Renal pelvis (tissue), 1 donor: ENCODE measurements at regions not wholly inside any gene's neighbourhood (a gene's known extent, or its start where the extent isn't known, plus 50 kb on each side); places are given as distances from the start of the nearest gene placed in this dataset.
"Not testable (repeated sequence)": the region's sequence is repeated elsewhere in the genome, so short reads cannot be mapped to it uniquely, and the experiment has no call there.

Source experiments
- DNase-seq: peaks from one replicate; pipeline ENCODE4 v3.0.0-alpha.2; 2013

DNA sequence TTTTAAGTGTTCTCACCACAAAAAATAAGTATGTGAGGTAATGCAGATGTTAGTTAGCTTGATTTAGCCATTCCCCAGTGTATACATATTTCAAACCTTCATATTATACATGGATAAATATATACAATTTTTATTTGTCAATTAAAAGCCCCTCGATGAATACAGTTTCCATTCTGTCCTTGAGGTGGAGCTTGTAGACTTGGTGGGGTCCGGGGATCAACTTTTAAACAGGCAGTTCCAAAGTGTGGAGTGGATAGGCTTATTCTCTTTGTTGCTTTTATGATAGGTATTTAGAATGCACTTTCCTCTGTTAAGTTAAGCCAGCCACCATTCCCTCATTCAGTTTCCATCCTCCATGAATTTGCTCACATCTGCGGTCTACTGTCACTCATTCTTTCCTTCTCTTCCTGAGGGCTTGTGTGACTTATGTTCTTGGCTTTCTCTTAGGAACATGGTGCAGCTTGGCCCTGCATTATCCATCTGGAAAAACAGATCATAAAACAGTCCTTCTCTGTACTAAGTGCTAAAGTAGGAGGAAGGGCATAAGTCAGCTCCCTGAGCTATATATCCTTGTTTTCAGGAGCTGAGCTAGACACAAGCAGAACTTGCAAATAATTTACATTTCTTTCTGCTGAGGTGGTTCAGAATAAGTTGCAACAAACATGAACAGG, 149.1 kb downstream of the NFKBIZ start:
- peak; percentile 54 for DNase-seq

DNA sequence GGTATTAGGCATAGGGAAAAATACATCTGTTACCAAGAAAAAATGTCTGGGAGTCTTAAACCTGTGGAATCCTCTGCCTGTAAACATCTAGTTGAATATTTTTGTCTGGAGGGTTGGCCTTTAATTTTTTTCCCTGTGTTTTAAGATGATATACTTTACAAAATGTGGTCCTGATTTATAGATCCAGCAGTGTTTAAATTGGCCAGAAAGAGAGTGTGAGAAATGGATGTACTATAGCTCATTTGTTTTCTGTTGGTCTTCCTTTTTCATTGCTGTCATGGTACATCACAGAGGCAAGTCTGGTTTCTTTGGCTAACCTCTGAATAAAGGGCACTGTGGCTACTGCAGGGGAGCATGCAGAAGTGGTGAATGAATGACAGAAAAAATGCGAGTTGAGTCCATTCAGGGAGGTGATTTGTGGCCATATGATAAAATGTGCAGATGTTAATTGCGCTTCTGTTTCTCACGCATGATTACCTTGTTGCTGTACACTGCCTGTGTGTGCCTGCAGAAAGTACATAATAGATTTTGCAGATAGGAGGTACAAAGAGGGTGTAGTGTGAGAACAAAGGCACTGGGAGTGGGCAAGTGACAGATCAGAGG, 150.0 kb downstream of the NFKBIZ start:
- DNase-seq, result peak; percentile 4

DNA sequence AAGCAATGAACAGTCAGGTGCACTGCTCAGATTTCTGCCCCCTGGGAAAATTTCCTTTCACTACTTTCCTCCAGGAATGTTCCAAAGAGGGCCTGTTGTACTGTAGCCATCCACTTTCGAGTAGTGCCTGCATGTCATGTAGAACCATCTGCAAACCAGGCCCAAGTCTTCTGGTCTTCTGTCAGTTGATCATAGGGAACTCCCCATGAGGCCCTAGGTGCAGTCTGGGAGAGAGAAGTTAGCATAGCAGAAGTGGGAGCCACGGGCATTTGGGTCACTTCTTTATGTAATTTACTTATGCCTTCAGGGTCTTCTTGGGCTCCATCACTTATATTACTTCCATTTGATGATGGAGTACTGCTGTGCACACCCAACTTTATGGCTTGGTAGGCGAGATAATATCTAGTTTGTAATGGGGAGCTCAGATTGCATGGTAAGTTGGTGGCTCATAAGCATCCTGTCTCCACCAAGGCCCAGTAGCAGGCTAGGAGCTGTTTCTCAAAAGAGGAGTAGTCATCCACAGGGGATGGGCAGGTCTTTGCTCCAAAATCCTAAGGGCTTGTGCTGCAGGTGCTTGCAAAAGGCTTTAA, 151.4 kb downstream of the NFKBIZ start:
- no peak for DNase-seq

DNA sequence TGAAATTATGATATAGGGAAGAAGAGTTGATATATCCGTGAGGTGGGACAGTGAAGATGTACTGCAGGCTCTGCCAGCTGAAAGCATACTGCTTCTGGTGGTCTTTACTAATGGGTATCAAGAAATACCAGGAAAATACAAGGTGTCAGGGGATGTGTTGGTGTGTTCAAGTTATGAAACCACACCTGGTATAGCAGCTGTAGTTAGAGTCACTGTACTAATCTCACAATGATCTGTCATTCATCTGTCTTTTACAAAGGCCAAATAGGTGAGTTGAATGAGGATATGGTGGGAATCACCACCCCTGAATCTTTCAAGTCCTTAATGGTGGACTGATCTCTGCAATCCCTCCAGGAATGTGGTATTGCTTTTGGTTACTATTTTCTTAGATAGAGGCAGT, 152.7 kb downstream of the NFKBIZ start:
- DNase-seq, result no peak

DNA sequence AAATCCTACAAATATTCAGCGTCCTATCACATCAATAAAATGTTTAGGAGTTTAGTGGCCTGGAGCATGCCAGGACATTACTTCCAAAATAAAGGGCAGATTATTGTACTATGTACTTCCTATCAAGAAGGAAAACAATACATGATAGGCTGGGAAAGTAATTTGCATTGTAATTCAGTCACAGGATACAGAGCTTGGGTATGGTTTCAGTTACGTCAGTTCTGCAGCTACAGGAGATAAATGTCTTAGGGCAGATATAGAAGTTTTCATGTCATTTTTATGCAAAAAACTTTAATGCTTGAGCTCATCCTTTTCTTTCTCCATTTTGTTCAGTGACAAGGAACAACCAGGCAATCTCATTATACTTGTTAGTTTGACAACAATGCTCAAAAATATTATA, 155.2 kb downstream of the NFKBIZ start:
- no peak for DNase-seq

DNA sequence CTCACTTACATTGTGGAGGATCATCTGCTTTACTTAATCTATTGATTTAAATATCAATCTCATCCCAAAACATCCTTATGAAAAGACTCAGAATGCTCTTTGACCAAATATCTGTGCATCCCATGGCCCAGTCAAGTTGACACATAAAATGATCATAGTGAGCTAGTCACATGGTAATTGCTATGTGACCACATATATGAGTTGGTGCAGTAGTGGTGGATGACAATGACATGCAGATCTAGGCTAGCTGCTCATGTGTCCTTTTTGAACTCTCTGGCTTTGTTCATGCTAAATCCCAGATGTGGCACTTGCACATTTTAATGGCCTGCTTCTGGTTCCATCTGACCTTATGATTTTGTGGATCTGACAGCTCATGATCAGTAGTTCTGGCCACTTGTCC, 156.2 kb downstream of the NFKBIZ start:
- DNase-seq, result no peak

DNA sequence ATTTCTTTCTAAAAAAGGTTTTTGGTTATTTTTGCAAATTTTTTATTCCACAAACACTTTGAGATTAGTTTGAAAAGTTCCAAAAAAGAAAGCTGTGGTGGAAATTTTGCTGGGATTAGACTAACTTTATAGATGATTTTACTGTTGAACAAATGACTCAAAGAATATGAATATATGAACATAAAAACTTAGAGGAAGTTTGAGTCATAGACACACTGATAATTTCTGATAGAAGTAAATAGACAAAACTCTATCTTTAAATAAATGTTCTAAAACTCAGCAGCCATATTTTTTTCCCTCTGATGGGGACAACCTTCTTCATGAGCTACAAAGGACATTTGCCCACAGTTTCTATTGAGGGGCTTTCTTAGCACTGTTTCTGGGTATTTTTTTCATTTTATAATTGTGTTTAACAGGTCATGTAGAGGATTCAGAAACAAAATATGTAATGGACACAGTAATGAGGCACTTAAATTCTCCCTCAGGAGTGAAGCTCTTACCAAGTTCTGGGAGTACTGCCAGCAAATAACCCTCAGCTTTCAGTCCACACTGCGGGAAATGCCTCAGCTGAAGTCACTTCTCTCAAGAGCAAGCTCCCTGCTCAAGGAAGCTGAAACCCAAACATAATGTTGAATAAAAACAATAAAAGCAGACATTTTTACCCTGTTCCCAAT, 157.6 kb downstream of the NFKBIZ start:
- peak; percentile 1 for DNase-seq

DNA sequence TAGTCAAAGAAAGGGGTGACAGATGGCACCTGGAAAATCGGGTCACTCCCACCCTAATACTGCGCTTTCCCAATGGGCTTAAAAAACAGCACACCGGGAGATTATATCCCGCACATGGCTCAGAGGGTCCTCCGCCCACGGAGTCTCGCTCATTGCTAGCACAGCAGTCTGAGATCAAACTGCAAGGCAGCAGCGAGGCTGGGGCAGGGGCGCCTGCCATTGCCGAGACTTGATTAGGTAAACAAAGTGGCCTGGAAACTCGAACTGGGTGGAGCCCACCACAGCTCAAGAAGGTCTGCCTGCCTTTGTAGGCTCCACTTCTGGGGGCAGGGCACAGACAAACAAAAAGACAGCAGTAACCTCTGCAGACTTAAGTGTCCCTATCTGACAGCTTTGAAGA, 159.1 kb downstream of the NFKBIZ start:
- not testable (repeated sequence) for DNase-seq

DNA sequence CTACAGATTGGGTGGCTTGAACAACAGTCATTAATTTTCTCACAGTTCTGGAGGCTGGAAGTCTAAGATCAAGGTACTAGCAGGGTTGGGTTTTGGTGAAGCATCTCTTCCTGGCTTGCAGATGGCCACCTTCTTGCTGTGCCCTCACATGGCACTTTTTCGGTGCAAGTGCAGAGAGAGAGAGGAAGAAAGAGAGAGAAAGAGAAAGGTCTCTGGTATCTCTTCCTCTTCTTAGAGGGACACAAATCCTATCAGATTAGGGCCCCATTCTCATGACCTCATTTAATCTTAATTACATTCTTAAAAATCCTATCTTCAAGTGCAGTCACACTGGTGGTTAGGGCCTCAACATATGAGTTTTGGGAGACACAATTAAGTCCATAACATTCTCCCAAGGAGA, 167.1 kb downstream of the NFKBIZ start:
- DNase-seq, result no peak

DNA sequence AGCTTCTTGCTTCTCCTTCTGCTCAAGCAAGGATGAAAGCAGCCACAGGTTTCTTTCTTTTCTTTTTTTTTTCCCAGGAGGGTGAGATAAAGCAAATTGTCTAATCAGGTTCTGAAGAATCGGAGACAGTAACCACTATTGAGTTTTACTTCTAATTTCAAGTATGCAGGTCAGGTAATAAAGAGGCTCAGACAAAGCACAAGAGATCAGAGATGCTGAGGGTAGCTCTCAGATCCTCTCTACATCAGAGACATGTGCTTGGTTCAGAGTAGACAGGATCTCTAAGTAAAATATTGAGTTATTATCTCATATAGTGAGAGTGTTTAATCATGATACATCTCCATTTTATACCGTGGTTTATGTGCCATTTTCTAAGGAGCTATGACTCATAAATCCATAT, 168.5 kb downstream of the NFKBIZ start:
- no peak for DNase-seq

DNA sequence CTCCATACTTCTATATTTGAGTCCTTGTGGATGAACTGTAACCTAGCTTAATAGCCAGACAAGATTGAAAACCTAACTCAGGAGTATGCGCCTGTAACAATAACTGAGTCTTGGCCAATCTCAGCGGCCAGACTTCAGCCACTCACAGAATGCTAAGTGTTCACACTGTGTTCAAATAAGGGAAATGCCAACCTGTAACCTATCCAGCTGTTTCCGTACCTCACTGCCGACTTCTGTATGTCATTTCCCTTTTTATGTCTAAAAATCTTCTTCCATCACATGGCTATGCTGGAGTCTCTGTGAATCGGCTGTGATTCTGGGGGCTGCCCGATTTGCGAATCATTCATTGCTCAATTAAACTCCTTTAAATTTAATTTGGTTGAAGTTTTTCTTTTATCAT, 169.2 kb downstream of the NFKBIZ start:
- DNase-seq, result no peak

DNA sequence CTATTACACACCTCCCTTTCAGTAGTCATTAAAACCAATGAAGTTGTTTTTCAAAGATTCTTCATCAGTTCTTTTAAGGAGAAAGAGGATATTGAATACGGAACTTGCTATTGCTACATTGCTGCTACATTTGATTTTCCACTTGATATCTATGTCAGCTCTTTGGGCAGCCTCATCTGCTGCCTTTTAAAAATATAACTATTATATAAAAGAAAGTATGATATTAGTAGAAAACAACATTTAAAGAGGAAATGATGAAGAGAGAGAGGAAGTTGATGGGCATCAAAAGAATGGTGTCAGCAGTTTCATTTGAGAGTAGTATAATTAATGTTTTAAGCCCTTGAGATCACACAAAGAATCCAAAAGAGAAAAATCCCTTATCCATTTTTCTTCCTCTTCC, 171.4 kb downstream of the NFKBIZ start:
- DNase-seq, result no peak

DNA sequence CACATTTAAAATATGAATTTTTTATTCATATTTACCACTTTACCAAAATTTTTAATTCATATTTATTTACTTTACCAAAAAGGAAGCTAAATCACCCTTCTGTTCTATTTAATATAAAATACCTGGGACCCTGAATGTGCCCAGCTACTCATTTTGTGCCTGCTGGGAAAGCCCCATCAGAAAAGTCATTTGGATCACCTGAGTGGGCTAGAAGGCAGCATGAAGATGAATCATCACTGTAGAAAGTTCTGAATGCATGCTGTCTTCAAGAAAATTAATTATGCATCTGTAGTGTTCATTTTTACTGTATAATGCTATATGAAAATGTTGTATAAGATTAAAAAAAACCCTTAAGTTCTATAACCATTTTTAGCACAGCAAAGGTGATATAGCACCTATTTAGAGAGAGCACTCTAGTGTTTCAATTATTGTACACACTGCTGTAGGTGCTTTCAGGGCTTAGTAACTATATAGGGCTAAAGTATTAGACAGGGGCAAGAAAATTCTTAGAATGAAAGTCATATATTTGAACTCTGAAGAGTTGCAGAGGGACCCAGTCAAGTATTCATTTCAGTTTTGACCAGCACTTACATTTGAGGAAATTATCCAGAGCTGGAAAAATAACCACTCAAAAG, 175.1 kb downstream of the NFKBIZ start:
- no peak for DNase-seq

DNA sequence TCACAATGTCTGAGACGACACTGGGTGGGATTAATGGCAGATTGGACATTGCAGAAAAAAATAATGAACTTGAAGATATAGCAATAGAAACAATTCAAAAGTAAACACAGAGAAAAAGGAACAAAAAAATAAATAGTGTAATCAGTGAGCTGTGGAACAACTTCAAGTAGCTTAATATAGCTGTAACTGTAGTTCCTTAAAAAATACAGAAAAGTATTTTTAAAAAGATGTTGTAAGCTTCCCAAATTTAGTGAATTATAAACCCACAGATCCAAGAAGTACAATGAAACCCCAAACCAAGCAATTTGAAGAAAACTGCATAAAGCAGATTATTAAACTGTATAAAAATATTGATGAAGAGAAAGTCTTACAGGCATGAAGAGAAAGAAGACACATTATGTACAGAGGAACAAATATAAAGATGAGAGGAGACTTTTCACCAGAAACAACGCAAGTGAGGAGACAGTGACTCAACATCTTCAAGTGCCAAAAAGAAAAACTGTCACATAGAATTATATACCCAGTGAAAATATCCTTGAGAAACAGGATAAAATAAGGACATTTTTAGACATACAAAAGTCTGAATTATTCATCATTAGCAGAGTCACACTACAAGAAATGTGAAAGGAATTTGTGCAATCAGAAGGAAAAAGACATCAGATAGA, 176.4 kb downstream of the NFKBIZ start:
- DNase-seq, result no peak

DNA sequence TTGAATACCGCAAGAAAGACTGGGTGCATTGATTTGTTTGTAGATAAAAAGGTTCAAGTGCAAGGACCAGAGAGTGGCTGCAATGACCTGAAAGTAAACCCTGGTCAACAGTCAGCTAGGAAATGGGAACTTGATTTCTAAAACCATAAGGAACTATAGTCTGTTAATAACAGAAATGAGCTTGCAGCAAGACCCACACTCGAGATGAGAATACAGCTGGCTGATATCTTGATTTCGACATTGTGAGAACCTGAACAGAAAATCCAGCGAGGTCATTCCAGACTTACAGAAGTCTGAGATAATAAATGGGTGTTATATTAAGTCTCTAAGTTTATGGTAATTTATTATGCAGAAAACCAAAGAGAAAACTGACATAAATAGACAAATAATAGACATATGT, 177.3 kb downstream of the NFKBIZ start:
- no peak for DNase-seq

DNA sequence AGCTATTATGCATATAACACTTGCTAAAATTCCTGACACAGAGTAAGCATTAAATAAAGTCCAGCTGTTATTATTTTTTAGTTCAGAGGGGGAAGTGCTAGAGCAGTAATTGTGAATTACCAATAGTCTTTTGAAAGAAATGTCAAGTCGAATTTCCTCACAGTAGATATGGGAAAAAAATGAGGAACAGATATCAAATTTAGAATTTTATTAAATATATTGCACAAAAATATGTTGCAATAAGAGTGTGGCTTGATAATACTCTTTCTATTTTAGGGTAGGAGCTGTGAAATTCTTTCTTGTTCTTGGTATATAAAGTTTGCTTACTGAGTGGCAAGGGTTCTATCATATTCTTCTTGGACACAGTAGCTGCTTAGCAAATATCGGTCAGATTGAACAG, 181.3 kb downstream of the NFKBIZ start:
- no peak for DNase-seq

DNA sequence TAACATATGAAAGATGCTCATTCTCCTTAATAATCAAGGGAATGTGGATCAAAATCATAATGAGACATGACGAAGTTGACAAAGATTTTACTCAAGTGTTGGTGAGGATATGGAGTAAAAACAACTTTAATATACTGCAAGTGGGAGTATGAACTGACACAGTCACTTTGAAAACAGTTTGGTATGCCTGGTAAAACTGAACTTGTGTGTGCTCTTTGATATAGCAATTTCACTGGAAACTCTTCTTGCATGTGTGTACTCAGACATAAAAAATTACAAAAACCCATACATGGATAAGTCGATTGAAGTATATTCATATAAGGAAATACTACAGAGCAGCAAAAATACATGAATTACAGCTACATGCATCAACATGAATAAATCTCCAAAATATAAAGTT, 182.5 kb downstream of the NFKBIZ start:
- no peak for DNase-seq

DNA sequence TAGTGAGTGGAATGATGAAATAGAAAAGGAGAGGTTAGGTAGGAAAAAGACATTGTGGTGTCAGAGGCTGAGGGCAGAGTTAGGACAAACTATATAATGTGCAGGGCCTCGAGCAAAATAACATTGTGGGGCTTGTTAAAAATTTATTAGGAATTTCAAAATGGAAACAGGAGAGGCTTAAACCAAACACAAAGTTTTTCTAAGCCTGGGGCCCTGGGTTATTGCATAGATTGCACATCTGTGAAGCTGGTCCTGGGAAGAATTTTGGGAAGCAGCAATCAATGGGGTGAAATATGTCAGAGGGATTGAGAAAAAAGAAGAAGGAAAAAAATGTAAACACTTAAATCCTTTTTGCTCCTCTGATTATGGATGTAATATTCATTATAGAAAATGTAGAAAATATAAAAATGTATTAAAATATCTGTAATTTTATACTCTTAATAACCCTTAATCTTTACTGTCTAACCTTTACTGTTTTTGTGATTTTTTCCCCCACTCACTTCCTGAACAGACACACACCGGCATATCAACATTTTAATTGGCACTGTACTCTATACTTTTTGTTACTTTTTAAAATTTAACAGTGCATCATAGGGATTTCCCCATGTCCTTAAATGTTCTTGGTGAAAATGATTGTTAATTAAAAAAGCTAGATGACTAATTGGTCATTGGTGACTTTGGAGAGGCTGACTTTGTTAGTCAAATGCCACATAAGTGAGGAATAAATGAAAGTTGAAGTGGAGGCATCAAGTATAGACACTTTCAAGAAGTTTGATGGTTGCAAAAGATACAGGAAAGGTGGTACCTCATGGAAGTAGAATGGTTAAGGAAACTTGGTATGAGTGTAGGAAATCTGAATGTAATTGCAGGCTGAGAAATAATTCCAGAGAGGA, 183.4 kb downstream of the NFKBIZ start:
- DNase-seq, result no peak

DNA sequence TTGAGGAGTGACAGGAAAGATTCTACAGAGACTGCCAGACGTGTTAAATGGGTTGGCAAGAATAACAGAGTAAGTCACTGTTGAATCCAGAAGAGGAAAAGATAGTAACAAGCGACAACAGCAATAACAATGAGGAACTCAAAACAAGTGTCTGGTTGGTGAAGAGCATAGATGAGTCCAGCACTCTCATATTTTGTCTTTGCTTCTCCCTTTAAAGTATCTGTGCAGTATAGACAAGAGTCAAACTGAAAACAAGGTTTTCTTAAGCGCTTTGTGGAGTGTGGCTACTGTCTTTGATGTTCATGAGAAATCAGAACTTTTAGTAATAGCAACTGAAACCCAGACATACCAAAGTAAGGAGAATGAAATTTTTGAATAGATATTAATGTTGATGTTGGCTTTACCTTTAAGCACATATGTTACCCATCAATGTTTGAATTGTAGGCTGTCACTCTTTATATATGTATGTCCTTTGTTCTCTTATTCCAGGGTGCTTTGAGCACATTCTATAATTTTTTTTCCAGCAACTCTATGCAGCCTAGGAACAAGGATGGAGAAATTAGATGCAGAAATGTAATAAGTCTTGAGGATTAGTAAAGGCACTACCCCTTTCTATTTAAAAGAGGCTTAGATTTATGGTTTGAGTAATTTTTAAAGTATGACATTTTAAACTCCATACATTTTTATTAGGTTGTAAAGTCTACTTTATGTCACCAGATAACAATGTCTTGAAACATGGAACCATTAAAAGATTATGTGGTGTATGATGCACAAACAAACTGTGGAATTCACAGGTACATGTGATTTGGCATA, 185.5 kb downstream of the NFKBIZ start:
- no peak for DNase-seq

DNA sequence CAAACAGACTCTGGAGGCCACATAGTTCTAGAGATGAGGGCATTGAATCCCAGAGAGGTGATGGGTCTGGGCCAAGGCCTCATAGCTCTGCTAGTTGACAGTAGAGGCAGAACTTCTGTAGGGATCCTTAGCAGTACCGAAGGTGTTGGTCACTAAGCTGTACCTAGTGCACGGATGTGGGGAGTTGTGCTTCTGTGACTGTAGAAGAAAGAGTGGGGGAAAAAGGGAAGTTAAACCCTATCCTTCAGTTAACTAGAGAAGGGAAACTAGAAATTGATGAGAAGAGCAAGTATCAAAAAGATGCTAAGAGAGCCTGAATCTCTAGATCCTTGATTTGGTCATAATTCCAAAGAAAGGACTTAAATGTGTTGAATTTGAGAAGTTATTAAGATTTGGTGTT, 186.7 kb downstream of the NFKBIZ start:
- no peak for DNase-seq
